ENCODE measurements at regions not wholly inside any gene's neighbourhood (a gene's known extent, or its start where the extent isn't known, plus 50 kb on each side); places are given as distances from the start of the nearest gene placed in this dataset.

GRCh38 chr9:86843206-86843605 lies 104.1 kb downstream of the GAS1 start:
- Histone ChIP-seq H3F3A (ENCODE audit: insufficient read depth, low read depth) (no peaks in the 10 kb centered on the region), H2AFZ (no peak overlapping the region), H3K79me2 (ENCODE audit: low read depth) (no peaks in the 10 kb centered on the region), H3K4me1 (replicated peaks; ENCODE audit: insufficient read depth) (no peaks in the 10 kb centered on the region), H3K9me3 (ENCODE audit: insufficient read depth, low read depth) (no peaks in the 10 kb centered on the region), H3K36me3 (ENCODE audit: low read depth) (no peaks in the 10 kb centered on the region), H3K27me3 (ENCODE audit: insufficient read depth, low read depth) (no peaks in the 10 kb centered on the region), H3K27ac (no peak overlapping the region), H3K4me3 (no peak overlapping the region), H3K9me2 (ENCODE audit: insufficient read depth) (no peaks in the 10 kb centered on the region), H4K20me1 (ENCODE audit: insufficient read depth) (no peaks in the 10 kb centered on the region), H3K4me2 (no peak overlapping the region)
- no peak for DNase-seq
- BruUV-seq (replicated peaks) = no TSS peak
- ChIA-PET CTCF (no interaction called here), POLR2A (ENCODE audit: unreplicated experiment) (no interaction called here)
- intact Hi-C loops (cut with micrococcal nuclease; ENCODE audit: unreplicated experiment) = no loop called here
- TF ChIP-seq CTCF (conservative IDR thresholded peaks at IDR 0.05) = no peak
- TF ChIP-seq EZH2 (IDR thresholded peaks at IDR 0.05; ENCODE audit: low read depth) = no peak

GRCh38 chr9:86842573-86842972 lies 104.7 kb downstream of the GAS1 start:
- H3K9me2 ChIP-seq (ENCODE audit: insufficient read depth) = no peaks in the 10 kb centered on the region
- no peaks in the 10 kb centered on the region for H3K36me3 ChIP-seq (ENCODE audit: low read depth)
- CTCF ChIA-PET = no interaction called here
- no TSS peak for BruUV-seq (replicated peaks)
- no peaks in the 10 kb centered on the region for H3F3A ChIP-seq (ENCODE audit: insufficient read depth, low read depth)
- intact Hi-C loops (cut with micrococcal nuclease; ENCODE audit: unreplicated experiment) = no loop called here
- no peak overlapping the region for H3K4me2 ChIP-seq
- H3K9me3 ChIP-seq (ENCODE audit: insufficient read depth, low read depth) = no peaks in the 10 kb centered on the region
- no peak overlapping the region for H3K4me3 ChIP-seq
- H3K27ac ChIP-seq = no peak overlapping the region
- H3K4me1 ChIP-seq (replicated peaks; ENCODE audit: insufficient read depth) = no peaks in the 10 kb centered on the region
- TF ChIP-seq EZH2 (IDR thresholded peaks at IDR 0.05; ENCODE audit: low read depth) (no peak), CTCF (conservative IDR thresholded peaks at IDR 0.05) (no peak)
- no peaks in the 10 kb centered on the region for H3K79me2 ChIP-seq (ENCODE audit: low read depth)
- POLR2A ChIA-PET (ENCODE audit: unreplicated experiment) = no interaction called here
- no peak overlapping the region for H2AFZ ChIP-seq
- H4K20me1 ChIP-seq (ENCODE audit: insufficient read depth) = no peaks in the 10 kb centered on the region
- DNase-seq = no peak
- no peaks in the 10 kb centered on the region for H3K27me3 ChIP-seq (ENCODE audit: insufficient read depth, low read depth)

GRCh38 chr9:86839522-86839921 lies 107.8 kb downstream of the GAS1 start:
- Histone ChIP-seq H3K9me3 (ENCODE audit: insufficient read depth, low read depth) (no peaks in the 10 kb centered on the region), H3K27ac (no peak overlapping the region), H3K4me3 (no peak overlapping the region), H3K79me2 (ENCODE audit: low read depth) (no peaks in the 10 kb centered on the region), H3K4me1 (replicated peaks; ENCODE audit: insufficient read depth) (no peaks in the 10 kb centered on the region), H3K27me3 (ENCODE audit: insufficient read depth, low read depth) (no peaks in the 10 kb centered on the region), H3K9me2 (ENCODE audit: insufficient read depth) (no peaks in the 10 kb centered on the region), H3K4me2 (no peak overlapping the region), H4K20me1 (ENCODE audit: insufficient read depth) (no peaks in the 10 kb centered on the region), H2AFZ (no peak overlapping the region), H3F3A (ENCODE audit: insufficient read depth, low read depth) (no peaks in the 10 kb centered on the region), H3K36me3 (ENCODE audit: low read depth) (no peaks in the 10 kb centered on the region)
- intact Hi-C loops (cut with micrococcal nuclease; ENCODE audit: unreplicated experiment) = no loop called here
- no TSS peak for BruUV-seq (replicated peaks)
- CTCF ChIA-PET = no interaction called here
- POLR2A ChIA-PET (ENCODE audit: unreplicated experiment) = no interaction called here
- TF ChIP-seq CTCF (conservative IDR thresholded peaks at IDR 0.05) (no peak), EZH2 (IDR thresholded peaks at IDR 0.05; ENCODE audit: low read depth) (no peak)
- no peak for DNase-seq

Data from PC-9 (cell line).